ENCODE measurements at regions not wholly inside any gene's neighbourhood (a gene's known extent, or its start where the extent isn't known, plus 50 kb on each side); places are given as distances from the start of the nearest gene placed in this dataset.
A peak's percentile ranks its signal among the peaks of the same experiment; 100 is the strongest.

- WGBS = 0% methylated on average over 1 of the region's 1 CpG
- Histone ChIP-seq H3K27ac (replicated peaks in 1 of 4) (peak overlapping the region; percentile 29 to 54 (median 48)), H3K4me3 (no peak overlapping the region), H3K9me3 (peaks cover 0 to 3% (median 0%) of the 10 kb centered on the region in 4 donors), H3K36me3 (no peaks in the 10 kb centered on the region), H3K4me1 (peaks cover 11 to 38% (median 22%) of the 10 kb centered on the region in 4 donors), H3K27me3 (no peaks in the 10 kb centered on the region)
- intact Hi-C loops (cut with DNase I) = no loop called here
- TF ChIP-seq POLR2AphosphoS5 (IDR thresholded peaks at IDR 0.05) = peak in 1 of 2 donors; percentile 23
- TF ChIP-seq, protein P1, sequence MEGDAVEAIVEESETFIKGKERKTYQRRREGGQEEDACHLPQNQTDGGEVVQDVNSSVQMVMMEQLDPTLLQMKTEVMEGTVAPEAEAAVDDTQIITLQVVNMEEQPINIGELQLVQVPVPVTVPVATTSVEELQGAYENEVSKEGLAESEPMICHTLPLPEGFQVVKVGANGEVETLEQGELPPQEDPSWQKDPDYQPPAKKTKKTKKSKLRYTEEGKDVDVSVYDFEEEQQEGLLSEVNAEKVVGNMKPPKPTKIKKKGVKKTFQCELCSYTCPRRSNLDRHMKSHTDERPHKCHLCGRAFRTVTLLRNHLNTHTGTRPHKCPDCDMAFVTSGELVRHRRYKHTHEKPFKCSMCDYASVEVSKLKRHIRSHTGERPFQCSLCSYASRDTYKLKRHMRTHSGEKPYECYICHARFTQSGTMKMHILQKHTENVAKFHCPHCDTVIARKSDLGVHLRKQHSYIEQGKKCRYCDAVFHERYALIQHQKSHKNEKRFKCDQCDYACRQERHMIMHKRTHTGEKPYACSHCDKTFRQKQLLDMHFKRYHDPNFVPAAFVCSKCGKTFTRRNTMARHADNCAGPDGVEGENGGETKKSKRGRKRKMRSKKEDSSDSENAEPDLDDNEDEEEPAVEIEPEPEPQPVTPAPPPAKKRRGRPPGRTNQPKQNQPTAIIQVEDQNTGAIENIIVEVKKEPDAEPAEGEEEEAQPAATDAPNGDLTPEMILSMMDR (IDR thresholded peaks at IDR 0.05) = no peak
- DNase-seq (ENCODE audit: extremely low spot score) = no peak
These were observed 997.8 kb upstream of the CHORDC1 start for GRCh38 chr11:91220476-91221202.

- Histone ChIP-seq H3K27me3 (no peaks in the 10 kb centered on the region), H3K27ac (replicated peaks in 1 of 4) (peak overlapping the region; percentile 29 to 62 (median 52)), H3K9me3 (no peaks in the 10 kb centered on the region), H3K4me1 (peaks cover 11 to 38% (median 22%) of the 10 kb centered on the region in 4 donors), H3K36me3 (no peaks in the 10 kb centered on the region), H3K4me3 (no peak overlapping the region)
- DNase-seq (ENCODE audit: extremely low spot score) = no peak
- intact Hi-C loops (cut with DNase I) = no loop called here
- 19% methylated on average over 1 of the region's 1 CpG for WGBS
- TF ChIP-seq, protein P1 (IDR thresholded peaks at IDR 0.05) = no peak
- TF ChIP-seq POLR2AphosphoS5 (IDR thresholded peaks at IDR 0.05) (no peak), EP300 (IDR thresholded peaks at IDR 0.05) (no peak), POLR2A (IDR thresholded peaks at IDR 0.05; ENCODE audit: low read depth) (no peak)
These were observed 996.7 kb upstream of the CHORDC1 start for GRCh38 chr11:91219535-91219934.

DNA sequence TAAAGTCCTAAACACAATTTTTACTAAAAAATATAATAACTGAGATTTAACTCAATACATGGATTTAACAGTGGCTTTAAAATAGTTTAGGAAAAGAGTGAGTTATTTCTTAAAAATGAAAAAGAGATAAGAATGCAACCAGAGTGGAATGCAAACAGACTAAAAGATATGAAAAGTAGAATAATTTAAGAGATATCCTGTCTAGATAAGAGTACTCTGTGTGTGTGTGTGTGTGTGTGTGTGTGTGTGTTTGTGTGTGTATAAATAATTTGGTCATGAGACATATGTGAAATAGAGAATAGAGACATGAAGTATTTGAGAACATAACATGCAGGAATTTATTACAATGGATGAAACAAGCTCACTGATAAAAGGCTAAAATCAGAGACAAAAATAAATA is 986.9 kb upstream of the CHORDC1 start:
- intact Hi-C loops (cut with DNase I) = no loop called here
- DNase-seq (ENCODE audit: extremely low spot score) = no peak

DNA sequence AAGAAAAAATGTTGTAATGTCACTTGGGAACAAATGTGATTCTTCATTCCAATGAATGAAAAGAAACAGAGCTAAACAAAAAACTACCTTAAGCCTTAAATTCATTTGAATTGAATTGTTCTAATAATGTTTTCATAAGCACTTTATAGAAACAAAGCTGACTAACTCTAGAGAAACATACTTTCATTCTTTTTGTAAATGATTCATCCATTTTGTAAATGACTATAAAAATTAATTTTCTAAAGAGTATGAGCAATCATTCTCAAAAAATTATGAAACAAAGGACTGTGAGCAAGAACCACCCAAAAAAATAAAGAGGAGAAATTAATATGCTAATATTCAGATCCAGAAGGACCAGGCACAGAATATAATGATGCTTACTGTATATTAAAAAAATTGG is 986.5 kb upstream of the CHORDC1 start:
- DNase-seq (ENCODE audit: extremely low spot score) = no peak
- H3K9me3 ChIP-seq = no peaks in the 10 kb centered on the region
- no peak overlapping the region for H3K4me3 ChIP-seq
- intact Hi-C loops (cut with DNase I) = no loop called here
- no peaks in the 10 kb centered on the region for H3K4me1 ChIP-seq
- TF ChIP-seq POLR2A (IDR thresholded peaks at IDR 0.05; ENCODE audit: low read depth) (no peak), POLR2AphosphoS5 (IDR thresholded peaks at IDR 0.05) (no peak), EP300 (IDR thresholded peaks at IDR 0.05) (no peak)
- TF ChIP-seq, protein P1 (IDR thresholded peaks at IDR 0.05) = no peak
- no peak overlapping the region for H3K27ac ChIP-seq (replicated peaks in 1 of 4)
- no peaks in the 10 kb centered on the region for H3K27me3 ChIP-seq
- no peaks in the 10 kb centered on the region for H3K36me3 ChIP-seq

More for the DNA sequence above, 986.9 kb upstream of the CHORDC1 start:
- H3K4me3 ChIP-seq = no peak overlapping the region
- no peaks in the 10 kb centered on the region for H3K36me3 ChIP-seq
- H3K27me3 ChIP-seq = no peaks in the 10 kb centered on the region
- no peaks in the 10 kb centered on the region for H3K4me1 ChIP-seq
- no peak overlapping the region for H3K27ac ChIP-seq (replicated peaks in 1 of 4)
- H3K9me3 ChIP-seq = no peaks in the 10 kb centered on the region
- TF ChIP-seq EP300 (IDR thresholded peaks at IDR 0.05) (no peak), POLR2AphosphoS5 (IDR thresholded peaks at IDR 0.05) (no peak), POLR2A (IDR thresholded peaks at IDR 0.05; ENCODE audit: low read depth) (no peak)
- TF ChIP-seq, protein P1 (IDR thresholded peaks at IDR 0.05) = no peak

GRCh38 chr11:91199866-91200265 is 977.0 kb upstream of the CHORDC1 start:
- H3K36me3 ChIP-seq = no peaks in the 10 kb centered on the region
- no peaks in the 10 kb centered on the region for H3K4me1 ChIP-seq
- 77% methylated on average over 1 of the region's 1 CpG for WGBS
- H3K27ac ChIP-seq (replicated peaks in 1 of 4) = no peak overlapping the region
- H3K4me3 ChIP-seq = no peak overlapping the region
- H3K9me3 ChIP-seq = no peaks in the 10 kb centered on the region
- TF ChIP-seq POLR2A (IDR thresholded peaks at IDR 0.05; ENCODE audit: low read depth) = no peak
- TF ChIP-seq POLR2AphosphoS5 (IDR thresholded peaks at IDR 0.05) = no peak
- TF ChIP-seq EP300 (IDR thresholded peaks at IDR 0.05) = no peak
- TF ChIP-seq, protein P1 (IDR thresholded peaks at IDR 0.05) = no peak
- no peak for DNase-seq (ENCODE audit: extremely low spot score)
- intact Hi-C loops (cut with DNase I) = no loop called here
- no peaks in the 10 kb centered on the region for H3K27me3 ChIP-seq
